Trophoblast cell (in vitro differentiated cells and primary cell): ENCODE measurements at regions not wholly inside any gene's neighbourhood (a gene's known extent, or its start where the extent isn't known, plus 50 kb on each side); places are given as distances from the start of the nearest gene placed in this dataset.

Experiments used
- DNase-seq, 2 donors: peaks; one replicate each; pipeline ENCODE4 v3.0.0-alpha.2; 2016
- H2AFZ ChIP-seq: 2 replicates; pipeline ENCODE4 v1.6.1; 2013; ENCODE audit warnings: low read length, moderate library complexity, mild to moderate bottlenecking; ENCODE audit not compliant: insufficient read depth, poor library complexity
- H2AK5ac ChIP-seq: 2 replicates; pipeline ENCODE4 v1.6.1; 2013; ENCODE audit warnings: mild to moderate bottlenecking, low read length
- H2BK120ac ChIP-seq: 2 replicates; pipeline ENCODE4 v1.6.1; 2013; ENCODE audit warnings: low read length, mild to moderate bottlenecking, moderate library complexity; ENCODE audit not compliant: insufficient read depth, poor library complexity
- H2BK12ac ChIP-seq: 2 replicates; pipeline ENCODE4 v1.6.1; 2013; ENCODE audit warnings: mild to moderate bottlenecking, low read length, moderate library complexity
- H2BK5ac ChIP-seq: 2 replicates; pipeline ENCODE4 v1.6.1; 2013; ENCODE audit warnings: low read length, low read depth, moderate library complexity, mild to moderate bottlenecking; ENCODE audit not compliant: poor library complexity
- H3K14ac ChIP-seq: 2 replicates; pipeline ENCODE4 v1.6.1; 2013; ENCODE audit warnings: mild to moderate bottlenecking, low read length
- H3K18ac ChIP-seq: 2 replicates; pipeline ENCODE4 v1.6.1; 2013; ENCODE audit warnings: mild to moderate bottlenecking, low read length
- H3K23ac ChIP-seq: 2 replicates; pipeline ENCODE4 v1.6.1; 2013; ENCODE audit warnings: low read length
- H3K27ac ChIP-seq: 2 replicates; pipeline ENCODE4 v1.5.1; 2013; ENCODE audit warnings: low read depth, mild to moderate bottlenecking, inconsistent platforms, low read length, moderate library complexity
- H3K27me3 ChIP-seq: 2 replicates; pipeline ENCODE4 v1.6.1; 2013; ENCODE audit warnings: inconsistent platforms, mild to moderate bottlenecking, low read length, moderate library complexity; ENCODE audit not compliant: insufficient read depth
- H3K36me3 ChIP-seq, 2 experiments: 1 replicate in 1 of 2; 2 replicates in 1 of 2; pipeline ENCODE4 v1.6.1; 2013; ENCODE audit warnings: low read length in 2 of 2, mild to moderate bottlenecking in 2 of 2, moderate library complexity in 1 of 2; ENCODE audit not compliant: insufficient read depth in 2 of 2, control insufficient read depth in 1 of 2
- H3K4ac ChIP-seq: 2 replicates; pipeline ENCODE4 v1.6.1; 2013; ENCODE audit warnings: low read depth, mild to moderate bottlenecking, low read length, moderate library complexity
- H3K4me1 ChIP-seq, 2 experiments: 1 replicate in 1 of 2; 2 replicates in 1 of 2; pipeline ENCODE4 v1.6.1; 2013; ENCODE audit warnings: low read length in 2 of 2, mild to moderate bottlenecking in 2 of 2, moderate library complexity in 1 of 2; ENCODE audit not compliant: insufficient read depth in 2 of 2, control insufficient read depth in 1 of 2
- H3K4me2 ChIP-seq: 2 replicates; pipeline ENCODE4 v1.6.1; 2013; ENCODE audit warnings: inconsistent platforms, mild to moderate bottlenecking, low read length, moderate library complexity
- H3K4me3 ChIP-seq: 2 replicates; pipeline ENCODE4 v1.5.1; 2013; ENCODE audit warnings: mild to moderate bottlenecking, low read depth, low read length, inconsistent platforms
- H3K79me1 ChIP-seq: one replicate; pipeline ENCODE4 v1.6.1; 2013; ENCODE audit warnings: low read length
- H3K79me2 ChIP-seq: 2 replicates; pipeline ENCODE4 v1.6.1; 2013; ENCODE audit warnings: low read length, mild to moderate bottlenecking; ENCODE audit not compliant: control insufficient read depth, insufficient read depth, poor library complexity
- H3K9ac ChIP-seq: 2 replicates; pipeline ENCODE4 v1.6.1; 2013; ENCODE audit warnings: mild to moderate bottlenecking, low read length
- H3K9me3 ChIP-seq: 2 replicates; pipeline ENCODE4 v1.6.1; 2013; ENCODE audit warnings: low read depth, mild to moderate bottlenecking, control low read depth, inconsistent platforms, low read length; ENCODE audit not compliant: insufficient read depth
- H4K12ac ChIP-seq: 2 replicates; pipeline ENCODE4 v1.6.1; 2013; ENCODE audit warnings: low read depth, mild to moderate bottlenecking, low read length, moderate library complexity
- H4K8ac ChIP-seq: 2 replicates; pipeline ENCODE4 v1.6.1; 2013; ENCODE audit warnings: low read depth, mild to moderate bottlenecking, low read length, moderate library complexity
- H4K91ac ChIP-seq: one replicate; pipeline ENCODE4 v1.6.1; 2013; ENCODE audit warnings: low read depth, mild to moderate bottlenecking, low read length, moderate library complexity
- WGBS: extraction: QIAGEN DNeasy Blood & Tissue Kit; methylation state at CpG from one replicate; pipeline ENCODE4 v1.1.7; 2013; ENCODE audit warnings: missing lambda C conversion rate; ENCODE audit not compliant: insufficient read length, insufficient coverage; ENCODE audit errors: extremely low coverage; 5-methylcytosine and 5-hydroxymethylcytosine counted together

GRCh38 chr1:217921126-217921904 lies 290.2 kb downstream of the SPATA17 start:
- Histone ChIP-seq H3K14ac (no peak overlapping the region), H3K4me2 (no peak overlapping the region), H4K91ac (no peak overlapping the region), H3K36me3 (no peaks in the 10 kb centered on the region), H2AK5ac (no peak overlapping the region), H3K4me1 (no peaks in the 10 kb centered on the region), H3K27ac (no peak overlapping the region), H3K79me2 (no peaks in the 10 kb centered on the region), H3K79me1 (no peaks in the 10 kb centered on the region), H2AFZ (no peak overlapping the region), H3K23ac (peak overlapping the region; percentile 58), H3K27me3 (no peaks in the 10 kb centered on the region), H2BK5ac (no peak overlapping the region), H4K12ac (no peak overlapping the region), H4K8ac (no peak overlapping the region), H3K9ac (no peak overlapping the region), H2BK12ac (no peak overlapping the region), H2BK120ac (no peak overlapping the region), H3K4ac (no peak overlapping the region), H3K4me3 (no peak overlapping the region), H3K18ac (no peak overlapping the region), H3K9me3 (peaks cover 2% of the 10 kb centered on the region)
- peak; percentile 5 to 16 for DNase-seq
- no CpG with 5 or more reads among the region's 7 CpGs for WGBS

DNA sequence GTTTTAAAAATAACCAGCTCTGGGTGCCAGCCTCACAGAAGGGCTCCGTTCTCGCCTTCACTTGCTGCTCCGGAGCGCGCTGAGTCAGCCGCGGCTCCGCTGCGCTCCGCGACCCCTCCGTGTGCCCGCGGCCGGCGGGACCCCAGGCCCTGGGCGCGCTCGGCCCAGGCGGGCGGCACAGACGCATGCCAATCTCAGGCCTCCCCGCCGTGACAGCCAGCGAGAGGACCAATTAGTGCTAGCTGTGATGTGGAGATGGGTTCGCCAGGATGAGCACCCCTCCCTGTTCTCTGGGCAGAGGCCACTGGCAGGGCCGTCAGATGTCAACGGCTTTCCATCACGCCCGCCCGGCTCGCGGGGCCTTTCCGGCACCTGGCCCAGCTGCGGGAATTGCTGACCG lies 293.8 kb downstream of the SPATA17 start:
- H2BK12ac ChIP-seq = no peak overlapping the region
- no peaks in the 10 kb centered on the region for H3K27me3 ChIP-seq
- H2AFZ ChIP-seq = no peak overlapping the region
- H3K23ac ChIP-seq = no peak overlapping the region
- no peak overlapping the region for H3K9ac ChIP-seq
- H2AK5ac ChIP-seq = no peak overlapping the region
- H3K4ac ChIP-seq = no peak overlapping the region
- H3K9me3 ChIP-seq = peaks cover 2% of the 10 kb centered on the region
- no peaks in the 10 kb centered on the region for H3K79me2 ChIP-seq
- H2BK5ac ChIP-seq = no peak overlapping the region
- no peak overlapping the region for H3K27ac ChIP-seq
- no peak overlapping the region for H4K8ac ChIP-seq
- no peak overlapping the region for H3K14ac ChIP-seq
- no peaks in the 10 kb centered on the region for H3K79me1 ChIP-seq
- no peak overlapping the region for H4K91ac ChIP-seq
- H3K4me1 ChIP-seq = no peaks in the 10 kb centered on the region
- H3K18ac ChIP-seq = no peak overlapping the region
- DNase-seq = no peak
- H3K4me3 ChIP-seq = no peak overlapping the region
- H3K36me3 ChIP-seq = no peaks in the 10 kb centered on the region
- no CpG with 5 or more reads among the region's 36 CpGs for WGBS
- H2BK120ac ChIP-seq = no peak overlapping the region
- H4K12ac ChIP-seq = no peak overlapping the region
- no peak overlapping the region for H3K4me2 ChIP-seq

DNA sequence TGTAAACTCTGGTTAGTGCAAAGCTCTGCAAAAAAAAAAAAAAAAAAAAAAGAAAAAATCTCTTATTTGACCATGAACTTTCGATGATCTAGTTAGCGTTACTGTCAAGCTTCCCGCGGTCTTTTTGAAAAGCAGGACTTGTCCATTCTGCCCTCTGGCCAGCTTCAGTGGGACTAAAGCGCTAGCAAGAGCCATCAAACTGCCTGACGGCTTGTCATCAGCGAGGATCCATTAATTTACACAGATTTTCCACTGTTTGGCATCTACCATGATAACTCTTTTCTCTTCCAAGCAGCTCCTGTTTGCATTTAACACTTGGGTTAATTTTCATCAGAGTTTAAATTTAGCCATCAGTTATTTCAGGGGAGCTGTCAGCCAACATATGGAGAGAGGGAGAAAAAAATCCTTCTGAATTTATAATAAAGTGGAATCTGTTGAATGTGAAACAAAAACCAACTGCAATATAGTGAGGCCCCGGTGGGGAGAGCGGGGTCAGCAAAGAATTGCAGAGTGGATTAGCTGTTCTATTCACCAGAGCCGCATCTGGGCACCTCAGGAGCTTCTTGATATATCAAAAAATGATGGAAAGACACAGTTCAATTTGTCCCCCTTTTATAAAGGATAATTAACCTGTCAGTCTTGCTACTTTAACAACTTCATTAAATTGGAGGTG lies 298.2 kb downstream of the SPATA17 start:
- Histone ChIP-seq H2BK12ac (no peak overlapping the region), H3K14ac (no peak overlapping the region), H2BK120ac (no peak overlapping the region), H2BK5ac (no peak overlapping the region), H3K27ac (no peak overlapping the region), H3K4me1 (no peaks in the 10 kb centered on the region), H3K36me3 (no peaks in the 10 kb centered on the region), H3K79me1 (no peaks in the 10 kb centered on the region), H3K9ac (no peak overlapping the region), H3K23ac (no peak overlapping the region), H2AFZ (no peak overlapping the region), H3K9me3 (no peaks in the 10 kb centered on the region), H3K27me3 (no peaks in the 10 kb centered on the region), H4K91ac (no peak overlapping the region), H3K4me3 (no peak overlapping the region), H4K8ac (no peak overlapping the region), H3K18ac (no peak overlapping the region), H3K4me2 (no peak overlapping the region), H2AK5ac (no peak overlapping the region), H4K12ac (no peak overlapping the region), H3K79me2 (no peaks in the 10 kb centered on the region), H3K4ac (no peak overlapping the region)
- DNase-seq = no peak
- no CpG with 5 or more reads among the region's 10 CpGs for WGBS

DNA sequence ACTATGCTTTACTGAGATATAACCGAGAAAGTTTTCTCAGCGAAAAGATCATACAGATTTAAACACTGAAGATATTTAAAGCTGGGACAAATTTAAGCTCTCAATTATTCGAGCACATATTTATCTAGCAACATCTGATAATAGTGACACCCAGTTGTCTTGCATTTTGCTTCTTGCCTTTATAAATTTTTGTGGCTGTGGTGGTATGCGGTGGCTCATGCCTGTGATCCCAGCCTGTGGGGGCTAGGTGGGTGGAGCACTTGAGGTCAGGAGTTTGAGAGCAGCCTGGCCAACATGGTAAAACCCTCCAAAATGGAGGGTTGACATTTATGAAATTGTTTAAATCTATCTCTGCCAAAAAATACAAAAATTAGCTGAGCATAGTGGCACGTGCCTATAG lies 312.2 kb downstream of the SPATA17 start:
- H3K14ac ChIP-seq = no peak overlapping the region
- H3K9ac ChIP-seq = no peak overlapping the region
- H3K4ac ChIP-seq = no peak overlapping the region
- H2AK5ac ChIP-seq = no peak overlapping the region
- no peaks in the 10 kb centered on the region for H3K27me3 ChIP-seq
- H3K4me3 ChIP-seq = no peak overlapping the region
- no peaks in the 10 kb centered on the region for H3K4me1 ChIP-seq
- no peak overlapping the region for H4K8ac ChIP-seq
- H3K36me3 ChIP-seq = no peaks in the 10 kb centered on the region
- no peak overlapping the region for H2BK12ac ChIP-seq
- no peak overlapping the region for H2AFZ ChIP-seq
- no peak for DNase-seq
- H3K79me1 ChIP-seq = no peaks in the 10 kb centered on the region
- no peak overlapping the region for H3K4me2 ChIP-seq
- no peaks in the 10 kb centered on the region for H3K9me3 ChIP-seq
- no peak overlapping the region for H2BK5ac ChIP-seq
- H3K18ac ChIP-seq = no peak overlapping the region
- H3K79me2 ChIP-seq = no peaks in the 10 kb centered on the region
- no peak overlapping the region for H4K91ac ChIP-seq
- WGBS = no CpG with 5 or more reads among the region's 5 CpGs
- no peak overlapping the region for H2BK120ac ChIP-seq
- H3K27ac ChIP-seq = no peak overlapping the region
- H4K12ac ChIP-seq = no peak overlapping the region
- H3K23ac ChIP-seq = no peak overlapping the region
